22Rv1 (cell line): ENCODE measurements at regions not wholly inside any gene's neighbourhood (a gene's known extent, or its start where the extent isn't known, plus 50 kb on each side); places are given as distances from the start of the nearest gene placed in this dataset.

Experiments used
- H3K27ac ChIP-seq: fragments of 450-650 bp; 2 replicates; pipeline ENCODE4 v1.5.1; 2017
- CTCF ChIP-seq: fragments of 450-650 bp; IDR thresholded peaks from 2 replicates; pipeline ENCODE4 v1.5.1; 2017; ENCODE audit warnings: mild to moderate bottlenecking
- ZFX ChIP-seq: fragments of 450-650 bp; IDR thresholded peaks from 2 replicates; pipeline ENCODE4 v1.6.1; 2017; ENCODE audit warnings: antibody characterized with exemption, borderline replicate concordance

DNA sequence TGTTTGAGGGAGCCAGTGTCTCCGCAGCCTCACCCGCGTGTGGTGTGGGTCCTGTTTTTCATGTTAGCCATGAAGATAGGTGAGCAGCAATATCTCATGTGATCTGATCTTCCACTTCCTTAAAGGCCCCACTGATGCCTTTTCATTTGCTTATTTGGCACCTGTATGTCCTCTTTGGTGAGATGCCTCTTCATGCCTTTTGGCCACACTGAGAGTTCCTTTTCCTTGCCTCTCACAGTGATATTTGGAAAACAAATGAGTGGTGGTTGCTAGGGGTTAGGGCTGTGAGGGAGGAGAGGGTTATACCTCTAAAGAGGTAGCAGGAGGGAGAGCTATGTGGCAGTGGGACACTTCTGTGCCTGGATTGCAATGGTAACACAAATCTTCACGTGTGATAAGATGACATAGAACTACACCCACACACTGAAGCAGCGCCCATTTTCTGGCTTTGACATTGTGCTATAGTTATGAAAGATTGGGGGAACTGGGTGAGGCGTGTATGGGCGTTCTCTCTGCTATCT, 90.4 kb upstream of the TNS3 start:
- TF ChIP-seq ZFX, result no peak
- TF ChIP-seq CTCF, result no peak
- no peak overlapping the region for H3K27ac ChIP-seq

DNA sequence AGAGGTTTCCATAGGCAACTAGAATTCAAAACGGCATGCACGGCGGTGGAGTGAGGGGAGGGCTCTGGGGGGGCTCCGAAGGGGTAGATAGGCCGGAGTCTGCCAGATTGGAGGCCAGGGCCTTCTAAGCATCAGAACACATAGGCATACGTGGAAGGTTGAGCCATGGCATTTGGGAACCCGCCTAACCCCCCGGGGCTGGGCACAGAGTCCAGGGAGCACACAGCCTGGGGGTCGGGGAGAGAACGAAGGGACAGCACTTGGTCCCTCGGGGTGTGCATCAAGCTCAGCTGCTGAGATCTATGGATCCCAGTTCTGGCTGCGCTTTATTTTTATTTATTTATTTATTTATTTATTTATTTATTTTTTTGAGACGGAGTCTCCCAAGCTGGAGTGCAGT, 89.4 kb upstream of the TNS3 start:
- no peak for TF ChIP-seq CTCF
- no peak for TF ChIP-seq ZFX
- H3K27ac ChIP-seq, result no peak overlapping the region

DNA sequence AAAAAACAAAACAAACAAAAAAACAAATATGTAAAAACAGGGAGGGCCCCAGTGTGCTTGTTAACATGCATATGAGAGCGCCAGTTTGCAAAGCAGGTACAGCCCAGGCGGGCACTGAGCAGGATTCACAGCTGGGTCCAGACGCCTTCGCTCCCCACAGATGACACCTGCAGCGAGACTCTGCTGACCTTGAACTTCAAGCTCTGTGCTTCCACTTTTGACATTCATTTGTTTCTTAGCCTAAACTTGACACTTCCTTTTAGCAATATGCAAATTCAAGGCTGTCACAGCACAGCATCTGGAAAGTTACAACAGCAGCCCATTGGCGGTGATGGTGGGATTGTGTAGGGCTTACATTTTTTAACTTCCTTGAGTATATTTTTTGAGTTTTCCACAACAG, 88.8 kb upstream of the TNS3 start:
- TF ChIP-seq CTCF (no peak), ZFX (no peak)
- no peak overlapping the region for H3K27ac ChIP-seq

GRCh38 chr7:47669901-47670384, 88.0 kb upstream of the TNS3 start:
- TF ChIP-seq CTCF (no peak), ZFX (no peak)
- H3K27ac ChIP-seq, result no peak overlapping the region

DNA sequence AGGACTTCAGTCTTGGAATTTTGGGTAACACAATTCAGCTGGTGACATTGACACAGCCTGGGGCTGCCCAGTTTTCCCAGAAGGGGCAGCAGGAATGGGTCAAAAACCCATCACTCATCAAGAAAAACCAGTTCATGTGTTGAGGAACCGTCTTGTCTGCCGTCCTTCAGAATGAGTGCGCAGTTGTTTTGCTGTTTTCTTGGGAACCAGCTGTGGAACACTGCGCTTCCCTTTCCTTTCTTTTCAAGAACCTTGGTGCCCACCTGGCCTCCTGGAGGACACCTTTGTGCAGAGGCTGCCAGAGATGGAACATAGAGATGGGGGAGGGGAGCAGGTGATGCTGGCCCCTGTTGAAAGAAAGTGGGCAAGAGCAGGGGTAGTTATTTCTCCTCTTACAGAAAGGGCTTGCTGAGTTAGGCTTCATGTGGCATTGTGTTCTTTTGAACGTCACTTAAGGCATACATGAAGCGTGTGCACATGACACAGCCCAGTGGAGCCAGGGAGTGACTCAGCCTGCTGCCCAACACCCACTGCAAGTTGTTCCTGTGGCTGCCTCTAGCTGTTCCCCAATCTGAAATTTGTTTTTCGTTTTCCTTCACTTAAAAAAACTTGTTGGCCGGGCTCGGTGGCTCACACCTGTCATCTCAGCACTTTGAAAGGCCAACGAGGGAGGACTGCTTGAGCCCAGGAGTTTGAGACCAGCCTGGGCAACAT, 87.4 kb upstream of the TNS3 start:
- TF ChIP-seq CTCF (no peak), ZFX (no peak)
- H3K27ac ChIP-seq, result no peak overlapping the region

DNA sequence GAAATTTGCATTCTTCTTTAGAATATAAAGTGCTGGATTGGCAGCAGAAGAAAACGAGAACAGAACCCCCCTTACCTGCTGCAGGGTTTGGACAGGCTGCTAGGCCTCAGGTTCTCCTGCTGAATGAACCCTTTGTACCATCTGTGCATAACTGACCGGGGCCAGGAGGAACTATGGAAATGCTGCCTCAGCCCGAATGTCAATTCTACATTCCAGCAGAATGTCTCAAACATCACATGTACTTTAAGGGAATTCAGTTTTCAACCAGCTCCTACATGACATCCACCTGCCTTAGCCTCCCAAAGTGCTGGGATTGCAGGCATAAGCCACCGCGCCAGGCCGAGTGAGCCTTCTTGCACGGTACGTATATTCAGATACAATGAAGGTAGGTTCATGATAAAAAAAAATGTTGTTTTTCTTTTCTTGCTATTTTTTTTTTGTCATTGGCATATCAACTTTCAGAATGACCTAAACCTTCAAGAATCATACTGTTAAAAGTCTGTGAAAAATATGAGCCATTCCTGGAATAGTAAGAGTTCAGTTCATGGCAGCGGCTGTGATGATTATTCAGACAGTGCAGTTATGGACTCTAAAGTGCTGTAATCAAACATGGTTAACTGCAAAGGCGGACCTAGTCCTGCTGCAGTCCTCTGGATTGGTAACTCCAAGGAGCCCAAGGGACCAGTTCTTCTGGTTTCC, 84.4 kb upstream of the TNS3 start:
- no peak for TF ChIP-seq CTCF
- TF ChIP-seq ZFX, result no peak
- no peak overlapping the region for H3K27ac ChIP-seq

- no peak for TF ChIP-seq ZFX
- TF ChIP-seq CTCF, result no peak
- H3K27ac ChIP-seq, result no peak overlapping the region
These were observed 82.8 kb upstream of the TNS3 start for GRCh38 chr7:47664650-47665195.
